Upper lobe of left lung (tissue), 6 donors: ENCODE measurements at regions not wholly inside any gene's neighbourhood (a gene's known extent, or its start where the extent isn't known, plus 50 kb on each side); places are given as distances from the start of the nearest gene placed in this dataset.

Source experiments
- ATAC-seq, 2 donors: fragments of 200-7000 bp; cut with Tn5 transposase; one replicate each; pipeline ENCODE4 v1.9.1; 2022; ENCODE audit warnings: mild to moderate bottlenecking in 2 of 2, moderate library complexity in 2 of 2; ENCODE audit not compliant: low FRiP score in 2 of 2
- DNase-seq, 2 donors: peaks; one replicate each; pipeline ENCODE4 v3.0.0-alpha.2; 2019 to 2020
- H3K27ac ChIP-seq, 4 donors: fragments of 200-600 bp; sonication (generic); one replicate each; pipeline ENCODE4 v1.5.1; 2016 to 2019
- H3K27me3 ChIP-seq, 4 donors: fragments of 200-600 bp; sonication (generic); one replicate each; pipeline ENCODE4 v1.5.1; 2017 to 2019
- H3K36me3 ChIP-seq, 4 donors: fragments of 200-600 bp; sonication (generic); one replicate each; pipeline ENCODE4 v1.5.1; 2016 to 2019
- H3K4me1 ChIP-seq, 4 donors: fragments of 200-600 bp; sonication (generic); one replicate each; pipeline ENCODE4 v1.5.1; 2018 to 2019
- H3K4me3 ChIP-seq, 4 donors: fragments of 200-600 bp; sonication (generic); one replicate each; pipeline ENCODE4 v1.5.1; 2017 to 2019; ENCODE audit warnings: mild to moderate bottlenecking in 2 of 4, moderate library complexity in 1 of 4
- H3K9me3 ChIP-seq, 4 donors: fragments of 200-600 bp; sonication (generic); one replicate each; pipeline ENCODE4 v1.5.1; 2018 to 2019
- EP300 ChIP-seq, 4 donors: sonication (generic); formaldehyde crosslinking; IDR thresholded peaks; one replicate each; pipeline ENCODE4 v1.5.1; 2017; ENCODE audit warnings: antibody characterized with exemption in 4 of 4, control low read depth in 2 of 4
- POLR2A ChIP-seq, 4 donors: fragments of 450-650 bp; IDR thresholded peaks; one replicate each; pipeline ENCODE4 v1.5.1; 2016 to 2017; ENCODE audit warnings: antibody characterized with exemption in 4 of 4, mild to moderate bottlenecking in 2 of 4
- POLR2AphosphoS5 ChIP-seq, 2 donors: sonication (generic); formaldehyde crosslinking; IDR thresholded peaks; one replicate each; pipeline ENCODE4 v1.5.1; 2017; ENCODE audit warnings: antibody characterized with exemption in 2 of 2
- WGBS, 2 donors: methylation state at CpG; one replicate each; pipeline ENCODE4 v1.1.5; 2017 to 2018; 5-methylcytosine and 5-hydroxymethylcytosine counted together
- TF ChIP-seq, protein P1 (sequence below), 6 experiments: fragments of 450-650 bp in 4 of 6; fragments of 200-600 bp in 2 of 6; sonication (generic) in 2 of 6; IDR thresholded peaks; one replicate each; pipeline ENCODE4 v1.5.1; 2016 to 2019; ENCODE audit warnings: antibody characterized with exemption in 6 of 6
- donor health status: DM: no; HTN: no; CAD: no; lungs with moderate emphysema.
- donor health status: DM: no; HTN: yes; CAD: no; lungs with severe emphysema.

DNA sequence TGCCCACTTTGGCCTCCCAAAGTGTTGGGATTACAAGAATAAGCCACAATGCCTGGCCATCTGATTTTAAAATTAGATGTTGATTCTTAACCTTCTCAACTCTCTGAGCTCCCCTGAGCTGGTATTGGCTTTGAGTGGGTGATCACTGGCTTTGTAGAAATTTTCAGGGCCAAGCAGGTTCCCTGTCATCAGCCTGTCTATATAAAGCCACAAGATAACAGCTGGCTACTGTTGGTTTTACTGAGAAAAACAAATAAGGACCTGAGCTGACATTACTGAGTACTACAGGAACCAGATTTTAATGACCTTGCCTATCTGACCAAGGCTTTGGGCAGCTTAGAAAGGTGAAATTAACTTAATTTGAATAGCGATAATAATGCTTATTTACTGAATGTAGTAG is 153.6 kb downstream of the MSX2 start:
- DNase-seq, result no peak

DNA sequence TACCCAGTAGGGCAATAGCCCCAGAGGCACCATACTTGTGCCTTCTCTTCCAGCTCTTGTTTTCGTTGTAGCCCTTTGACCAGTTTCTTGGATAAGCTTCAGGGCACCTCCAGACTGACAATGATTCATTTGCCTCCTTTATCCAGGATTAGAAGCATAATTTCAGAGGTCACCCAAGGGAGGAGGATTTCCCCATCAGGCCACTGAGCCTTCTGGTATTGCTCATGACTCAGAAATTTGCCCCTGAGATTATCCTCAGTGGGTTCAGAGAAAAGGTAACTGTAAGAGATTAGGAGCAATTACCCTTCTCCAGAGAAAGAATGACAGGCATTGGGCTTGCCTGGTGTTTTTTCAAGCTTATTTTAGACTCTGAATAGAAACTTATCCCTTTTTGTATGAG is 147.9 kb downstream of the MSX2 start:
- DNase-seq, result no peak
- ATAC-seq, result no peak
- Histone ChIP-seq H3K4me3 (no peak overlapping the region), H3K27ac (no peak overlapping the region), H3K9me3 (no peaks in the 10 kb centered on the region), H3K4me1 (no peaks in the 10 kb centered on the region), H3K27me3 (no peaks in the 10 kb centered on the region), H3K36me3 (no peaks in the 10 kb centered on the region)
- TF ChIP-seq, protein P1, sequence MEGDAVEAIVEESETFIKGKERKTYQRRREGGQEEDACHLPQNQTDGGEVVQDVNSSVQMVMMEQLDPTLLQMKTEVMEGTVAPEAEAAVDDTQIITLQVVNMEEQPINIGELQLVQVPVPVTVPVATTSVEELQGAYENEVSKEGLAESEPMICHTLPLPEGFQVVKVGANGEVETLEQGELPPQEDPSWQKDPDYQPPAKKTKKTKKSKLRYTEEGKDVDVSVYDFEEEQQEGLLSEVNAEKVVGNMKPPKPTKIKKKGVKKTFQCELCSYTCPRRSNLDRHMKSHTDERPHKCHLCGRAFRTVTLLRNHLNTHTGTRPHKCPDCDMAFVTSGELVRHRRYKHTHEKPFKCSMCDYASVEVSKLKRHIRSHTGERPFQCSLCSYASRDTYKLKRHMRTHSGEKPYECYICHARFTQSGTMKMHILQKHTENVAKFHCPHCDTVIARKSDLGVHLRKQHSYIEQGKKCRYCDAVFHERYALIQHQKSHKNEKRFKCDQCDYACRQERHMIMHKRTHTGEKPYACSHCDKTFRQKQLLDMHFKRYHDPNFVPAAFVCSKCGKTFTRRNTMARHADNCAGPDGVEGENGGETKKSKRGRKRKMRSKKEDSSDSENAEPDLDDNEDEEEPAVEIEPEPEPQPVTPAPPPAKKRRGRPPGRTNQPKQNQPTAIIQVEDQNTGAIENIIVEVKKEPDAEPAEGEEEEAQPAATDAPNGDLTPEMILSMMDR (IDR thresholded peaks at IDR 0.05), result no peak
- TF ChIP-seq POLR2A (IDR thresholded peaks at IDR 0.05), result no peak
- no peak for TF ChIP-seq EP300 (IDR thresholded peaks at IDR 0.05)
- TF ChIP-seq POLR2AphosphoS5 (IDR thresholded peaks at IDR 0.05), result no peak
- 29 to 75% methylated on average over 1 of the region's 1 CpG for WGBS, 2 donors

More for the DNA sequence above, 153.6 kb downstream of the MSX2 start:
- H3K27ac ChIP-seq, result no peak overlapping the region
- no peak for TF ChIP-seq EP300 (IDR thresholded peaks at IDR 0.05)
- TF ChIP-seq POLR2AphosphoS5 (IDR thresholded peaks at IDR 0.05), result no peak
- TF ChIP-seq, protein P1 (IDR thresholded peaks at IDR 0.05), result no peak
- no peak for TF ChIP-seq POLR2A (IDR thresholded peaks at IDR 0.05)
- ATAC-seq, result no peak
- no peaks in the 10 kb centered on the region for H3K27me3 ChIP-seq
- H3K4me3 ChIP-seq, result no peak overlapping the region
- no peaks in the 10 kb centered on the region for H3K36me3 ChIP-seq
- H3K4me1 ChIP-seq, result no peaks in the 10 kb centered on the region
- WGBS, 2 donors, result 96 to 100% methylated on average over 1 of the region's 1 CpG
- no peaks in the 10 kb centered on the region for H3K9me3 ChIP-seq

DNA sequence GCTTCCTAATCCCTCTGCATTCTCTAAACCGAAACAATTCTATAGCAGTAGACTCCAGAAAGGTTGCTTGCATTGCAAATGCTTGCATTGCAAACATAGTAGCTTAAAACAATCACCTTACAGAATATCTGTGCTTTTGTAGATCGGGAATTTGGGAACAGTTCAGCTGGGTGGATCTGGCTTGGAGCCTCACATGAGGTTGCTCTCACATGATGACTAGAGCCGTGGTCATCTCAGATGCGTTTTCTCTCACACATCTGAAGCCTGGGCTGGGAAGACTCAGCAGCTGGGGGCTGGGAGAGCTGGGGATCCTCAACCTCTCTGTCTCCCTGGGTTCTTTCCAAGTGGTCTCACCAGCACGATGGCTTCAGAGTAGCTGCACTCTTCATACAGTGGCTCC is 127.8 kb downstream of the MSX2 start:
- 53 to 78% methylated on average over 3 to 5 of the region's 5 CpGs for WGBS, 2 donors
- H3K4me3 ChIP-seq, result no peak overlapping the region
- H3K36me3 ChIP-seq, result no peaks in the 10 kb centered on the region
- ATAC-seq, result no peak
- no peak for DNase-seq
- H3K4me1 ChIP-seq, result no peaks in the 10 kb centered on the region
- H3K27ac ChIP-seq, result no peak overlapping the region
- TF ChIP-seq, protein P1 (IDR thresholded peaks at IDR 0.05), result no peak
- TF ChIP-seq POLR2AphosphoS5 (IDR thresholded peaks at IDR 0.05), result no peak
- TF ChIP-seq POLR2A (IDR thresholded peaks at IDR 0.05), result no peak
- TF ChIP-seq EP300 (IDR thresholded peaks at IDR 0.05), result no peak
- no peaks in the 10 kb centered on the region for H3K9me3 ChIP-seq
- H3K27me3 ChIP-seq, result no peaks in the 10 kb centered on the region

DNA sequence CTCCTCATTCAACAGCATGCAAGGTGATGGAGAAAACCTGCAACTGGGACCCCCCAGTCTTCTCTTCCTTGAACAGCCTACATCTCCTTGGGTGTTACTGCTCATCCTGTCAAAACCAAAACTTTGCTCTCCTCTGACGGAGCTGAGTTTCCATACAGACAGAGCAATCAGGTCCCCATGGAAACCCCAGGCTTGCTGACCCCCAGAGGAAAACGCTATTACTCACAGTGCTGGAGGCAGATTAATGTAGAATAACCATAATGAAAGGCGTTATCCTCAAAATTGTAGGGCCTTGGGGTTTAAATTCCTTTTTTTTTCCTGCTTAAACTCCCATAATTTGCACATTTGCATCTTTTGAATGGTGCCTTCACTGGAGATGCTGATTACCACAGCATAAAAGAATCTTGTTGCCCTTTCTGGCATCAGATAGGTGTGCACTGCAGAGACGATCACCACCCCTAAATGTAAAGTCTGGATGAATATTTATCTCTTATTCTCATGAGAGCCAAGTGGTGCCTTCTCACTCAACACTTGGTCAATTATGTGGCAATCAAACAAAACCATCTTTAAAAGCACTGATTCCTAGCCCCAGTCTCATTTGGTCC is 126.3 kb downstream of the MSX2 start:
- Histone ChIP-seq H3K4me1 (no peaks in the 10 kb centered on the region), H3K9me3 (no peaks in the 10 kb centered on the region), H3K27ac (no peak overlapping the region), H3K4me3 (no peak overlapping the region), H3K27me3 (no peaks in the 10 kb centered on the region), H3K36me3 (no peaks in the 10 kb centered on the region)
- TF ChIP-seq EP300 (IDR thresholded peaks at IDR 0.05) (no peak), POLR2AphosphoS5 (IDR thresholded peaks at IDR 0.05) (no peak)
- DNase-seq, result no peak
- WGBS, 2 donors, result 59 to 60% methylated on average over 4 of the region's 4 CpGs
- ATAC-seq, result no peak

DNA sequence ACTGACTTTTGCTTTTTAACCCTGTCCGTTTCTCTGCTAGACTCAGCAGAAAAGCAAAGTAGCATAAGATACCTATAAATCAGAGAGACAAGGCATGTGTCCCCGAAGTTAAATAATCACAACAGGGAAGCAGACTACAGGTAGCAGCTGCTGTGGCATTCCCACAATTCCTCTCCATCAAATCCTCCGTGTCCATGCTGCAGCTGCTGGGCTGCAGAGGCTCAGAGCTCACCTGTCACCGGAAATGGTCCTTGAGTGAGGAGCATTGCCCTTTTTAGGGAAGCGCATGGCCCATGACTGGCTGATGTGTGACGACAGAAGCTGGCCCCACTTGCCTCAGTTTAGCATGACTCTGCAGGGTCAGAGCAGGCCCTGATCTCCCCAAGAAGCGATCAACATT is 125.0 kb downstream of the MSX2 start:
- H3K4me1 ChIP-seq, result no peaks in the 10 kb centered on the region
- H3K9me3 ChIP-seq, result no peaks in the 10 kb centered on the region
- DNase-seq (no peak), ATAC-seq (no peak)
- no peaks in the 10 kb centered on the region for H3K27me3 ChIP-seq
- H3K27ac ChIP-seq, result no peak overlapping the region
- 77% methylated on average over 7 of the region's 7 CpGs for WGBS, 2 donors
- H3K4me3 ChIP-seq, result no peak overlapping the region
- TF ChIP-seq, protein P1 (IDR thresholded peaks at IDR 0.05), result no peak
- TF ChIP-seq POLR2A (IDR thresholded peaks at IDR 0.05), result no peak
- no peak for TF ChIP-seq POLR2AphosphoS5 (IDR thresholded peaks at IDR 0.05)
- no peak for TF ChIP-seq EP300 (IDR thresholded peaks at IDR 0.05)
- no peaks in the 10 kb centered on the region for H3K36me3 ChIP-seq
